ENCODE measurements at regions not wholly inside any gene's neighbourhood (a gene's known extent, or its start where the extent isn't known, plus 50 kb on each side); places are given as distances from the start of the nearest gene placed in this dataset.

DNA sequence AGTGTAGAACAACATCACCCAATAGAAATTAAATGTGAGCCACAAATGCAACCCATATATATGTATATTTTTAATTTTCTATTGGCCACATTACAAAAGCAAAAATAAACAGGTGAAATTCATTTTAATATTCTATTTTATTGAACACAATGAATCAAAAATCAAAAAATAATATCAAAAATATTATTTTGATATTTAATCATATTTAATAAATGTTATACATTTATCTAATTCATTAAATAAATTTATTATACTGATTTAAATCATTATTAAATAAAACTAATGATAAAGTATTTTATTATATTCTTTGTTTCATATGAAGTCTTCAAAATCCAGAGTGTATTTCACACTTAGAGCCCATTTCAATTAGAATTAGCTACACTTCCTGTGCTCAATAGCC is 98.4 kb upstream of the MANEA start:
- intact Hi-C loops (cut with micrococcal nuclease) = no loop called here
- no peaks in the 10 kb centered on the region for H4K20me1 ChIP-seq (ENCODE audit: insufficient read depth, low read length)
- no peaks in the 10 kb centered on the region for H3K4me1 ChIP-seq (ENCODE audit: control insufficient read depth in 1 of 2, insufficient read depth in 2 of 2, low read length in 2 of 2)
- H3K4me1 Mint-ChIP-seq = no peaks in the 10 kb centered on the region
- no peaks in the 10 kb centered on the region for H3K79me2 ChIP-seq (ENCODE audit: insufficient read depth, low read length)
- no peak overlapping the region for H3K27ac ChIP-seq (ENCODE audit: low read depth in 1 of 2, low read length in 2 of 2)
- no peaks in the 10 kb centered on the region for H3K9me3 ChIP-seq (replicated peaks in 1 of 2; ENCODE audit: control insufficient read depth in 1 of 2, insufficient read depth in 1 of 2, low read length in 2 of 2)
- H3K4me3 ChIP-seq (replicated peaks in 1 of 3; ENCODE audit: low read depth in 2 of 3, low read length in 3 of 3) = no peak overlapping the region
- no peak for DNase-seq
- H3K36me3 ChIP-seq (replicated peaks in 1 of 2; ENCODE audit: control insufficient read depth in 1 of 2, insufficient read depth in 2 of 2, low read length in 2 of 2) = no peaks in the 10 kb centered on the region
- no peak overlapping the region for H3K4me2 ChIP-seq (replicated peaks; ENCODE audit: extremely low read depth, low read length, poor library complexity, severe bottlenecking)
- H3K27me3 ChIP-seq (ENCODE audit: control insufficient read depth in 2 of 2, insufficient read depth in 2 of 2, low read length in 2 of 2) = no peaks in the 10 kb centered on the region
- no peak overlapping the region for H3K9ac ChIP-seq (ENCODE audit: insufficient read depth, low read length, poor library complexity, severe bottlenecking)
- no peaks in the 10 kb centered on the region for H3K36me3 Mint-ChIP-seq
- no peak overlapping the region for H3K27ac Mint-ChIP-seq
- no peak overlapping the region for H2AFZ ChIP-seq (ENCODE audit: insufficient read depth, low read depth, low read length, poor library complexity, severe bottlenecking)
- peaks cover 0 to 7% (median 3%) of the 10 kb centered on the region in 7 donors for H3K9me3 Mint-ChIP-seq
- H3K27me3 Mint-ChIP-seq (ENCODE audit: low read depth in 3 of 3) = peaks cover 0 to 2% (median 0%) of the 10 kb centered on the region in 3 donors
- H3K4me3 Mint-ChIP-seq = no peak overlapping the region
- TF ChIP-seq, protein P1, sequence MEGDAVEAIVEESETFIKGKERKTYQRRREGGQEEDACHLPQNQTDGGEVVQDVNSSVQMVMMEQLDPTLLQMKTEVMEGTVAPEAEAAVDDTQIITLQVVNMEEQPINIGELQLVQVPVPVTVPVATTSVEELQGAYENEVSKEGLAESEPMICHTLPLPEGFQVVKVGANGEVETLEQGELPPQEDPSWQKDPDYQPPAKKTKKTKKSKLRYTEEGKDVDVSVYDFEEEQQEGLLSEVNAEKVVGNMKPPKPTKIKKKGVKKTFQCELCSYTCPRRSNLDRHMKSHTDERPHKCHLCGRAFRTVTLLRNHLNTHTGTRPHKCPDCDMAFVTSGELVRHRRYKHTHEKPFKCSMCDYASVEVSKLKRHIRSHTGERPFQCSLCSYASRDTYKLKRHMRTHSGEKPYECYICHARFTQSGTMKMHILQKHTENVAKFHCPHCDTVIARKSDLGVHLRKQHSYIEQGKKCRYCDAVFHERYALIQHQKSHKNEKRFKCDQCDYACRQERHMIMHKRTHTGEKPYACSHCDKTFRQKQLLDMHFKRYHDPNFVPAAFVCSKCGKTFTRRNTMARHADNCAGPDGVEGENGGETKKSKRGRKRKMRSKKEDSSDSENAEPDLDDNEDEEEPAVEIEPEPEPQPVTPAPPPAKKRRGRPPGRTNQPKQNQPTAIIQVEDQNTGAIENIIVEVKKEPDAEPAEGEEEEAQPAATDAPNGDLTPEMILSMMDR (IDR thresholded peaks at IDR 0.05) = no peak

DNA sequence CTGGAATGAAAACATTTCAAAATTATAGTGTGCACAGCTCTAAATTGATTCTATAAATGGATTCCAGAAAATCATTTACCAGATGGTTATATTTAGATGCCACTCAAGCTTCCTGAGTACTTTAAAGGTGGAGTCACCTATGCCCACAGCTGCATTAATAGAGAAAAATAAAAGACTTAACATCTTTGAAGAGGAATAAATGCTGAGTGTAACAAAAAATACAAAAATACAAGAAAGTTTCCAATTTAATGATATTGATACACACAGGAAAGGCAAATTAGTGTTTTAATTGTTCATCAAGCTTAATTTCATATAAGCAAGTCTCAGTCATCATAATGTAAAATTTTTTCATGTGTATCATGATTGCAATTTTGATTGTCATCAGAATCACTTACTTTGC is 89.5 kb upstream of the MANEA start:
- Histone ChIP-seq H3K4me2 (replicated peaks; ENCODE audit: extremely low read depth, low read length, poor library complexity, severe bottlenecking) (no peak overlapping the region), H3K4me1 (ENCODE audit: control insufficient read depth in 1 of 2, insufficient read depth in 2 of 2, low read length in 2 of 2) (no peaks in the 10 kb centered on the region), H3K27ac (ENCODE audit: low read depth in 1 of 2, low read length in 2 of 2) (no peak overlapping the region), H3K9ac (ENCODE audit: insufficient read depth, low read length, poor library complexity, severe bottlenecking) (no peak overlapping the region), H3K27me3 (ENCODE audit: control insufficient read depth in 2 of 2, insufficient read depth in 2 of 2, low read length in 2 of 2) (no peaks in the 10 kb centered on the region), H4K20me1 (ENCODE audit: insufficient read depth, low read length) (no peaks in the 10 kb centered on the region), H2AFZ (ENCODE audit: insufficient read depth, low read depth, low read length, poor library complexity, severe bottlenecking) (no peak overlapping the region), H3K9me3 (replicated peaks in 1 of 2; ENCODE audit: control insufficient read depth in 1 of 2, insufficient read depth in 1 of 2, low read length in 2 of 2) (no peaks in the 10 kb centered on the region), H3K4me3 (replicated peaks in 1 of 3; ENCODE audit: low read depth in 2 of 3, low read length in 3 of 3) (no peak overlapping the region), H3K79me2 (ENCODE audit: insufficient read depth, low read length) (no peaks in the 10 kb centered on the region), H3K36me3 (replicated peaks in 1 of 2; ENCODE audit: control insufficient read depth in 1 of 2, insufficient read depth in 2 of 2, low read length in 2 of 2) (no peaks in the 10 kb centered on the region)
- no peak overlapping the region for H3K4me3 Mint-ChIP-seq
- TF ChIP-seq, protein P1 (IDR thresholded peaks at IDR 0.05) = no peak
- intact Hi-C loops (cut with micrococcal nuclease) = no loop called here
- H3K36me3 Mint-ChIP-seq = no peaks in the 10 kb centered on the region
- H3K27ac Mint-ChIP-seq = no peak overlapping the region
- no peaks in the 10 kb centered on the region for H3K27me3 Mint-ChIP-seq (ENCODE audit: low read depth in 3 of 3)
- DNase-seq = no peak
- no peaks in the 10 kb centered on the region for H3K4me1 Mint-ChIP-seq
- H3K9me3 Mint-ChIP-seq = peaks cover 0 to 2% (median 0%) of the 10 kb centered on the region in 7 donors

All from CD14-positive monocyte (primary cell).